PC-9 (cell line): ENCODE measurements at regions not wholly inside any gene's neighbourhood (a gene's known extent, or its start where the extent isn't known, plus 50 kb on each side); places are given as distances from the start of the nearest gene placed in this dataset.
A peak's percentile ranks its signal among the peaks of the same experiment; 100 is the strongest.
"Not testable (repeated sequence)": the region's sequence is repeated elsewhere in the genome, so short reads cannot be mapped to it uniquely, and the experiment has no call there.

Experiments used
- BruUV-seq: library from RNA; stranded (reverse); fragments of 400-500 nt; replicated peaks from 2 replicates; lab custom pipeline; 2021; lab: Mats Ljungman, UMichigan
- CTCF ChIA-PET: fragments of 300-600 bp; sonication (Branson Sonifier 250); formaldehyde crosslinking; loops from one replicate; lab custom pipeline; 2022; ENCODE audit warnings: antibody characterized with exemption; lab: Charles Lee
- POLR2A ChIA-PET: fragments of 300-600 bp; sonication (Branson Sonifier 250); formaldehyde crosslinking; loops from one replicate; lab custom pipeline; 2022; ENCODE audit warnings: antibody characterized with exemption; ENCODE audit not compliant: unreplicated experiment; lab: Charles Lee
- DNase-seq, 2 experiments: peaks; one replicate each; pipeline versions ENCODE4 v3.0.0 to v3.0.0-alpha.2; 2015 to 2022; ENCODE audit warnings: mixed read lengths in 1 of 2
- H2AFZ ChIP-seq: fragments of 200-600 bp; sonication (generic); 2 replicates; pipeline ENCODE4 v1.8.1; 2017; ENCODE audit warnings: antibody characterized with exemption
- H3F3A ChIP-seq: fragments of 200-600 bp; sonication (generic); 2 replicates; pipeline ENCODE4 v1.8.1; 2017; ENCODE audit warnings: antibody characterized with exemption, mild to moderate bottlenecking, low read depth; ENCODE audit not compliant: insufficient read depth
- H3K27ac ChIP-seq: fragments of 200-600 bp; sonication (generic); 2 replicates; pipeline ENCODE4 v1.6.1; 2016; ENCODE audit warnings: mixed run types
- H3K27me3 ChIP-seq: fragments of 200-600 bp; sonication (generic); 2 replicates; pipeline ENCODE4 v1.6.1; 2016; ENCODE audit warnings: low read depth, mixed run types; ENCODE audit not compliant: insufficient read depth
- H3K36me3 ChIP-seq: fragments of 200-600 bp; sonication (generic); 2 replicates; pipeline ENCODE4 v1.6.1; 2016; ENCODE audit warnings: low read depth, mixed run types
- H3K4me1 ChIP-seq: fragments of 200-600 bp; sonication (generic); replicated peaks from 2 replicates; pipeline ENCODE4 v1.6.1; 2016; ENCODE audit warnings: mixed run types; ENCODE audit not compliant: insufficient read depth
- H3K4me2 ChIP-seq: fragments of 200-600 bp; sonication (generic); 2 replicates; pipeline ENCODE4 v1.6.1; 2017; ENCODE audit warnings: mixed run types
- H3K4me3 ChIP-seq: fragments of 200-600 bp; sonication (generic); 2 replicates; pipeline ENCODE4 v1.6.1; 2016; ENCODE audit warnings: mixed run types
- H3K79me2 ChIP-seq: fragments of 200-600 bp; sonication (generic); 2 replicates; pipeline ENCODE4 v1.6.1; 2017; ENCODE audit warnings: low read depth, mixed run types
- H3K9me2 ChIP-seq: fragments of 200-600 bp; sonication (generic); 2 replicates; pipeline ENCODE4 v1.8.1; 2017; ENCODE audit warnings: mild to moderate bottlenecking; ENCODE audit not compliant: insufficient read depth
- H3K9me3 ChIP-seq: fragments of 200-600 bp; sonication (generic); 2 replicates; pipeline ENCODE4 v1.8.1; 2016; ENCODE audit warnings: low read depth; ENCODE audit not compliant: insufficient read depth
- H4K20me1 ChIP-seq: fragments of 200-600 bp; sonication (generic); 2 replicates; pipeline ENCODE4 v1.8.1; 2017; ENCODE audit not compliant: insufficient read depth
- intact Hi-C: fragments of 100-400 bp; cut with micrococcal nuclease; formaldehyde crosslinking; loops from one replicate; pipeline ENCODE4 v1.10.0; 2022; ENCODE audit not compliant: unreplicated experiment

- H4K20me1 ChIP-seq, BruUV-seq, CTCF ChIA-PET: not testable (repeated sequence)
Observed at GRCh38 chr2:87575138-87575537, 172.7 kb upstream of the PLGLB2 start.

GRCh38 chr2:87577358-87577757 lies 170.5 kb upstream of the PLGLB2 start:
- BruUV-seq, H3K4me1 ChIP-seq, H2AFZ ChIP-seq, H3K4me2 ChIP-seq, CTCF ChIA-PET, H3K27me3 ChIP-seq, H3F3A ChIP-seq, POLR2A ChIA-PET, H3K79me2 ChIP-seq, H3K36me3 ChIP-seq, intact Hi-C loops, H3K9me3 ChIP-seq, H3K9me2 ChIP-seq, DNase-seq, H3K27ac ChIP-seq, H4K20me1 ChIP-seq, H3K4me3 ChIP-seq: not testable (repeated sequence)

More at GRCh38 chr2:87575138-87575537, 172.7 kb upstream of the PLGLB2 start:
- H3K79me2 ChIP-seq, H3K4me2 ChIP-seq, H3K27ac ChIP-seq, H3K4me1 ChIP-seq, H3K9me3 ChIP-seq, H3K27me3 ChIP-seq, intact Hi-C loops, H3K36me3 ChIP-seq, H3K4me3 ChIP-seq, DNase-seq, H3F3A ChIP-seq, POLR2A ChIA-PET, H2AFZ ChIP-seq, H3K9me2 ChIP-seq: not testable (repeated sequence)

GRCh38 chr2:87582152-87582551 lies 165.7 kb upstream of the PLGLB2 start:
- CTCF ChIA-PET, H3K27ac ChIP-seq: not testable (repeated sequence)

DNA sequence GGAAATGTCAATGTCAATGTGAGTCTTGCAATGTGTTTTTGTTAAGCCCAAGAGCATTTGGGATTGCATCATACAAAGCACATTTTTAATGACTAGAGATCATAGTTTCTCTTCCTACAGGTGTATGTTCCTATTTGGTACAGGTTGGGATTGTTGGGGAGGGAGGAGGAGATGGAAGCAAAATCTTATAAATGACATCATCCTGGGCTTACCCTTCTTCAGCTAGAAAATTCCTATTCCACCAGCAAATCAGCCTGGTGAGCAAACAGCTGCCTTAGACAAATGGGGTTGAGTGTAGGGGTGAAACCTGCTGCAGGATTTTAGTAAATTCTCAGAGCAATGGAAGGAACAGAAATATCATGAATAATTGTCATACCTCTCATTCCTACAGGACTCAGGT lies 165.3 kb upstream of the PLGLB2 start:
- H3K27ac ChIP-seq: 0 out of 2 replicates have a peak overlapping the region, but pooled peaks have one; percentile 16
- DNase-seq: peak in 1 of 2 experiments; percentile 6
- H3K9me3 ChIP-seq, H3K27me3 ChIP-seq, H3K4me1 ChIP-seq, H3K36me3 ChIP-seq, H3K79me2 ChIP-seq, H4K20me1 ChIP-seq, H3K4me3 ChIP-seq, H3F3A ChIP-seq, H3K9me2 ChIP-seq, POLR2A ChIA-PET, H2AFZ ChIP-seq, BruUV-seq, H3K4me2 ChIP-seq, intact Hi-C loops, CTCF ChIA-PET: not testable (repeated sequence)

More at GRCh38 chr2:87582152-87582551, 165.7 kb upstream of the PLGLB2 start:
- H3K4me2 ChIP-seq, BruUV-seq, H3K4me1 ChIP-seq, H3K79me2 ChIP-seq, H3K27me3 ChIP-seq, H4K20me1 ChIP-seq, H3F3A ChIP-seq, POLR2A ChIA-PET, DNase-seq, H2AFZ ChIP-seq, H3K36me3 ChIP-seq, H3K4me3 ChIP-seq, H3K9me2 ChIP-seq, intact Hi-C loops, H3K9me3 ChIP-seq: not testable (repeated sequence)

- BruUV-seq, H3K36me3 ChIP-seq, H3K79me2 ChIP-seq, CTCF ChIA-PET, H2AFZ ChIP-seq, H3K27me3 ChIP-seq, H3K9me3 ChIP-seq, intact Hi-C loops, H3K4me1 ChIP-seq, H3F3A ChIP-seq, H3K4me2 ChIP-seq, POLR2A ChIA-PET, H4K20me1 ChIP-seq, H3K9me2 ChIP-seq, DNase-seq, H3K4me3 ChIP-seq: not testable (repeated sequence)
- H3K27ac ChIP-seq: 0 out of 2 replicates have a peak overlapping the region, but pooled peaks have one; percentile 16
Observed at GRCh38 chr2:87583370-87583769, 164.5 kb upstream of the PLGLB2 start.

DNA sequence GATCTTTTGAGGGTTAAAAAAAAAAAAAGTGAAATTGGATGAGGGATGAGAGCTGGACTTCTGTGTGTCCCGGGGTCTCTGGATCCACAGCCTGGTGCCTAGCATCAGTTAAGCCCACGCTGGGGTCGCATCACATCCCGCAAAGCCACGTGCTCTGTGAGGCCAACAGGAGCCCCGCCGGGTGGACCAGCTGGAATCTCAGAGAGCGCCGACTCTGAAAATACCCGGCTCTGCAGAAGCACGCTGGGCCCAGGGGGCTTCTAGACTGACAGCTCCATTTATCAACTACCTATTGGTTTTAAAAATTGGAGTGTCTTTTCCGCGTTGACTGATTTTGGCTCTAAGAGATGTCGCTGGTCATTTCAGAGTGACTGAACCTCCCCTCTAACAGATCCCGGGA lies 164.1 kb upstream of the PLGLB2 start:
- BruUV-seq, H2AFZ ChIP-seq, H3K4me2 ChIP-seq, H3K4me1 ChIP-seq, H3K36me3 ChIP-seq, H3F3A ChIP-seq, H3K27ac ChIP-seq, H3K79me2 ChIP-seq, POLR2A ChIA-PET, H3K9me3 ChIP-seq, CTCF ChIA-PET, DNase-seq, H3K27me3 ChIP-seq, H4K20me1 ChIP-seq, intact Hi-C loops, H3K9me2 ChIP-seq, H3K4me3 ChIP-seq: not testable (repeated sequence)

GRCh38 chr2:87584268-87584906 lies 163.5 kb upstream of the PLGLB2 start:
- H3K36me3 ChIP-seq, H3K4me2 ChIP-seq, H3K4me3 ChIP-seq, H3K9me2 ChIP-seq, H4K20me1 ChIP-seq, H3K9me3 ChIP-seq, POLR2A ChIA-PET, BruUV-seq, H2AFZ ChIP-seq, H3K4me1 ChIP-seq, H3K79me2 ChIP-seq, intact Hi-C loops, H3F3A ChIP-seq, H3K27me3 ChIP-seq, H3K27ac ChIP-seq, CTCF ChIA-PET: not testable (repeated sequence)
- peak in 1 of 2 experiments; percentile 4 for DNase-seq
